NCI-H510A (cell line): ENCODE measurements at regions not wholly inside any gene's neighbourhood (a gene's known extent, or its start where the extent isn't known, plus 50 kb on each side); places are given as distances from the start of the nearest gene placed in this dataset.

ENCODE experiments used
- DNase-seq: peaks from one replicate; lab custom pipeline; 2025; lab: John Stamatoyannopoulos, UW

DNA sequence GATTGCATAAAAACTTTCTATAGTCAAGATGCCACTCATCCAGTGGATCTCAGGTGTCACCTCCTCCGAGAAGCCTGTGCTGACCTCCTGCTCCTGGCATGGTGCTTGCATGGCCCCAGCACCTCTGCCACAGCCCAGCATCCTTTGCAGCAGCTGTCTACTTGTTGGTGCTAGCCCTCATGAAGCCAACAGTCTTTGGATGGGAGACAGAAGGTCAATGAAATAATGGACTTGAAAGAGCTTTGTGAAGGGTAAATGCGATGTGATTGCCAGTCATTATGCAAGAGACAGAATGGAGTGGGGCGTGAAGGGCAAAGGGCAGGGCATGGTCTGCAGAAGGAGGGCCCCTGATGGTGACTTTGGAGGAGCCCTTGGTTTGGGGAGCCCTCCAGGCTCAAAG lies 63.0 kb upstream of the CLMN start:
- no peak for DNase-seq

DNA sequence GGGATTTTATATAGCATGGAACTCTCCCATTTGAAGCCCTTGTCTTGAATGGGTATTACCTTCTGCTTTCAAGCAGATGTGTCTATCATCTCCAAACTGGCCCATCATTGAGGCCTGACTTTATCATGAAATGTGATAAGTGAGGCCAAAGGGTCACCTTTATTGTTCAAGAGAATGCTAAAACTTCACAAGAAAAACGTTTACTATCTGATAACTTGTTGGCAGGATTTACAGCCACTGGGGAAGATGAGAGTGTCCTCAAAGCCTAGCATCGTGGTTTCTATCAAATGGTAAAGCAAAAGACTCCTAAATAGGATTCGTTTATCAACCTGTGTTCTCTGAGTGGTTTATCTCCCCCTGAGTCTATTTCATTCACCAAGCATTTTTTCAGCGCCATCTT lies 62.0 kb upstream of the CLMN start:
- DNase-seq, result no peak

DNA sequence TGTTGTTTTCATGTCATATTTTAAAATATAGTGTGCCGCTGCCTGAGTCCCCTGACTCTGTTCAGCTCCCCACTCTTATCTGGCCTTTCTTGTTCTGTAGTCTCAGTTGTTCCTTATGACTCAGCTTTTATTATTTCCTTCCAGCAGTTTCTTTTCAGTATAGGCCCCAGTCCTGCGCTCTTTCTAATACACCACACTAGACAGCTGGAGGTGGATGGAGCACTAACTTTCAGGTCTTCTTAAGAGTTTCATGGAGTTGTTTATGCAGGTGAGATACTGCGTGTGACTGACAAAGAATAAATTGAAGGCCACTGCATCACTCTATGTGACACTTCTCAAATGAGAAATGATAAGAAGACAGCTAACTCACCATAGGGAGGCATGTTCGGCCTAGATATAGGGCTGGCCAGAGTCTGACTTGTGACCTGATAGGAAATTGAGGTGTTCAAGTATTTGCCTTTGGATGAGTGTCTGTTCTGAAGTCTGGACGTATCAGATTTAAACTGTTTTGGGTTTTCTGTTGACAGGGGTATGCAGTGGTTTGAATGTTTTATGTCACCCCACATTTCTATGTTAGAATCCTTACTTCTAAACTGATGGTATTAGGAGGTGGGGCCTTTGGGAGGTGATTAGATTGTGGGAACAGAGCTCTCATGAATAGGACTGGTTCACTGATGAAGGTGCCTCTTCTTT lies 60.8 kb upstream of the CLMN start:
- no peak for DNase-seq

DNA sequence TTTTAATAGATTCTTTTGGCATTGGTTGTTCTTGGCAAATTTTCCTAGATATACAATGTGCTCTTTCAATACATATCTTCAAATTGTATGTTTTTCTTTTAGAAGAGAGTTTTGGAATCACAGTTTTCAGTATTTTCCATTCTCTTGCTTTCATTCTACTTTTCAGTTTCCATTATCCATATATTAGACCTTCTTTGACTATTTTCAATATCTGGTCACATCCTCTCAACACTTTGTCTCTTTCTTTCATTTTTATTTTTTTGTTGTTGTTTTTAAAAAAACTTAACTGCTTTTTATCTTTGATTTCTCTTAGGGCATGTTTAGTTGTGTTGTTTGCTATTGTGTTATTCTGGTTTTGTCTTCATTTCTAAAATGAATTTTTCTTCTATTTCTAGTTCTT lies 59.9 kb upstream of the CLMN start:
- DNase-seq, result no peak

DNA sequence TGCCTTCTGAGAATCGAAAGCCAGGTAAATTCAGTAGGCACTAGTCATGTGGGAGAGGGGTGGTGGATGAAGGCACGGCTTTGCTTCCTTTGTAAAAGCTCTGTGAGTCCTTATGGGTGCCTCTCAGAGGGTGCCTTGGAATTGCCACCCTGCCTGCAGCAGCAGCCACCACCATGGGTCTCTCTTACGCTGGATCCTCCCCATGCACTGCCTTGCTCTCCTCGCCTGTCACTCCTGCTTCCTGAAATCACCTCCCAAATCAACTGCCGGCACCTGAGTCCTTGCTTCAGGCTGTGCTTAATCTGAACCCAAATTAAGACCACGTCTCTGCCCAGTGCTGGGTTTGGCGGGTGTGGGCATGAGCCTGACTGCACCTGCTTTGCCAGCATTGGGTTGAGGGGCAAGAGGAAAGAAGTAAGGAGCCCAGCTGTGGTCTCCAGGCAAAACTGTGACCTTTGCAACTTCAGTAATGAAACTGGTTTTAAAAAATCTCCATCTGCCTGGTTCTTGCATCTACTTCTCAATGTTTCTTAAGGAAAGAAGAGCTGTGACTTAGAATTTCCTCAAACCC lies 55.9 kb upstream of the CLMN start:
- DNase-seq, result no peak

DNA sequence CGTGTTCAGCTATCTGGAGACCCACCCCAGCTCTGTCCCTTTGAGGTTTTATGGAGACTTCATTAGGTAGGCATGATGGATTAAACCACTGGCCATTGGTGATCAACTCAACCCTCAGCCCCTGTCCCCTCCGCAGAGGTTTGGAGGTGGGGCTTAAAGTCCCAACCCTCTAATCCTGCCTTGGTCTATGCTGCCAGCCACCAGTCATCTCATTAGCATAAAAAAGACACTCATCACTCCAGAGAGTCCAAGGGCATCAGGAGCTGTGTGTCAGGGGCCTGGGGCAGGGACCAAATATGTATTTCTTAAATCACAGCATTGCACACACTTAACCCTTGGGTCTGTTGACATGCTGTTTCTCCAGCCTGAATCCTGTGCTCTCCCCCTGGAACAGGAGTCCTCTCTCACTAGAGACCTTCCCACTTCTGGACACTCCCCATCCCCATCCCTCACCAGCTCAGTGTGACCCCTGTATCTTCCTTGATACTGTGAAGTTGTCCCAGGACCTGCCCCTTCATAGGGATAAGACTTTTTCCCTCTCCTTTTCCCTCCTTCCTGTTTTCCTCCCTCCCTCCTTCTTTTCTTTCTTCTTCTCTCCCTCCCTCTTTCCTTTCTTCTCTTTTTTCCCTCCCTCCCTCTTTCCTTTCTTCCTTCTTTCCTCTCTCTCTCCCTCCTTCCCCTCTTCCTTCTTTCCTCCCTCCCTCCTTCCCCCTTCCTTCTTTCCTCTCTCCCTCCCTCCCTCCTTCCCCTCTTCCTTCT lies 54.7 kb upstream of the CLMN start:
- no peak for DNase-seq

DNA sequence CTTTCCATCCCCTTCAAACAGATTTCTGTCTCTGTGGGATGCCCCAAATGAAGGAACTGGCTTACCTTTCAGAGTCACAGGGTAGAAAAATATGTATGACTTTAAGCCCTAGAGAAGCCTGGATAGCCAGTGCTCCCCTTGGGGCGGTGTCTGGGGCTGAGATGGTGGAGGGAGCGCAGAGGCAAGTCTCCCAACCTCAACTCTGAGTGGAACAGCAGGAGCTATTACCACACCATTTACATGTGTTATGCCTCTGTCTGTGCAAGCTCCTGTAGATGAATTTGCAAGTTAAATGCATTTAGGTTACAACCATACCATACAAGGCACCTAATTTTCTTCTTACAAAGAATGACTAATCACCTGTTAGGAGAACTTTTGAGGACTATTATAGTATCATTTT lies 50.4 kb upstream of the CLMN start:
- no peak for DNase-seq
